ENCODE measurements at regions not wholly inside any gene's neighbourhood (a gene's known extent, or its start where the extent isn't known, plus 50 kb on each side); places are given as distances from the start of the nearest gene placed in this dataset.

DNA sequence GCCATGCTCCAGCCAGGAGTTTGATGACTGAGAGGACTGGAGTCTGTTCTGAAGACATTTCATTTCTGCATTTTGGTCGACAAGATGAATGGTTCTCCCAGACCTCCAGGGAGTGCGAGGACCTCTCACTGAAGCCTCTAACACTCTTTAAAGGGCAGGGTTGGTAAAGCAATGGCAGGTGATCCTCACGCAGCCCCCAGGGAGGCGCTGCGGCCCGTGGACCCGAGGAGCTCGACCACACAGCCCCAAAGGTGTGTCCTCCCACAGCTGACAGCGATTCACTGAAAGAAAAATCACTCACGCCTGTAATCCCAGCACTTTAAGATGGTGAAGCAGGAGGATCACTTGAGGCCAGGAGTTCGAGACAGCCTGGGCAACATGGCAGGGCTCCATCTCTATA is 183.8 kb upstream of the SFSWAP start:
- TF ChIP-seq TAF1 (IDR thresholded peaks at IDR 0.05; ENCODE audit: low read depth, low read length) (no peak), POLR2A (IDR thresholded peaks at IDR 0.05; ENCODE audit: low read depth, low read length) (no peak), SPI1 (IDR thresholded peaks at IDR 0.05; ENCODE audit: low read depth, low read length) (no peak), POLR2AphosphoS5 (IDR thresholded peaks at IDR 0.05; ENCODE audit: low read depth, low read length) (no peak), POU2F2 (IDR thresholded peaks at IDR 0.05; ENCODE audit: low read depth, low read length) (no peak)

All from GM12891 (cell line).